ENCODE measurements at regions not wholly inside any gene's neighbourhood (a gene's known extent, or its start where the extent isn't known, plus 50 kb on each side); places are given as distances from the start of the nearest gene placed in this dataset.
"Not testable (repeated sequence)": the region's sequence is repeated elsewhere in the genome, so short reads cannot be mapped to it uniquely, and the experiment has no call there.

GRCh38 chr7:69438584-69439412 is 159.5 kb upstream of the AUTS2 start:
- H3K27ac ChIP-seq, result no peak overlapping the region
- TF ChIP-seq ZFX (IDR thresholded peaks at IDR 0.05) (no peak), CTCF (conservative IDR thresholded peaks at IDR 0.05) (no peak)

- TF ChIP-seq CTCF (conservative IDR thresholded peaks at IDR 0.05) (no peak), ZFX (IDR thresholded peaks at IDR 0.05) (no peak)
- no peak overlapping the region for H3K27ac ChIP-seq
Measured at GRCh38 chr7:69439636-69440325, 158.5 kb upstream of the AUTS2 start.

- TF ChIP-seq ZFX (IDR thresholded peaks at IDR 0.05) (no peak), CTCF (conservative IDR thresholded peaks at IDR 0.05) (no peak)
- no peak overlapping the region for H3K27ac ChIP-seq
Measured at GRCh38 chr7:69440976-69441375, 157.3 kb upstream of the AUTS2 start.

GRCh38 chr7:69443136-69443535 is 155.1 kb upstream of the AUTS2 start:
- H3K27ac ChIP-seq, result no peak overlapping the region
- TF ChIP-seq CTCF (conservative IDR thresholded peaks at IDR 0.05) (no peak), ZFX (IDR thresholded peaks at IDR 0.05) (no peak)

GRCh38 chr7:69445541-69445940 is 152.7 kb upstream of the AUTS2 start:
- no peak overlapping the region for H3K27ac ChIP-seq
- TF ChIP-seq ZFX (IDR thresholded peaks at IDR 0.05), result no peak
- no peak for TF ChIP-seq CTCF (conservative IDR thresholded peaks at IDR 0.05)

GRCh38 chr7:69446213-69446612 is 152.1 kb upstream of the AUTS2 start:
- not testable (repeated sequence) for H3K27ac ChIP-seq

- no peak for TF ChIP-seq CTCF (conservative IDR thresholded peaks at IDR 0.05)
- no peak for TF ChIP-seq ZFX (IDR thresholded peaks at IDR 0.05)
- no peak overlapping the region for H3K27ac ChIP-seq
Measured at GRCh38 chr7:69448071-69448470, 150.2 kb upstream of the AUTS2 start.

All from C4-2B (cell line).